H9 (cell line): ENCODE measurements at regions not wholly inside any gene's neighbourhood (a gene's known extent, or its start where the extent isn't known, plus 50 kb on each side); places are given as distances from the start of the nearest gene placed in this dataset.

Source experiments
- DNase-seq: peaks from one replicate; pipeline ENCODE4 v3.0.0-alpha.2; 2017
- H2AFZ ChIP-seq: one replicate; pipeline ENCODE4 v1.6.1; 2013; ENCODE audit warnings: mild to moderate bottlenecking, low read length, control low read depth, moderate library complexity
- H2AK5ac ChIP-seq: 2 replicates; pipeline ENCODE4 v1.6.1; 2013; ENCODE audit warnings: low read length, control low read depth, mixed read lengths; ENCODE audit not compliant: insufficient read length
- H2BK120ac ChIP-seq: one replicate; pipeline ENCODE4 v1.6.1; 2013; ENCODE audit warnings: low read depth, mild to moderate bottlenecking, low read length, control low read depth, inconsistent platforms; ENCODE audit not compliant: poor library complexity, severe bottlenecking
- H2BK12ac ChIP-seq: 2 replicates; pipeline ENCODE4 v1.6.1; 2013; ENCODE audit warnings: low read length, control low read depth, mixed read lengths, low read depth; ENCODE audit not compliant: insufficient read length
- H2BK15ac ChIP-seq: 2 replicates; pipeline ENCODE4 v1.6.1; 2013; ENCODE audit warnings: low read depth, low read length, control low read depth
- H2BK20ac ChIP-seq: one replicate; pipeline ENCODE4 v1.6.1; 2013; ENCODE audit warnings: low read depth, mild to moderate bottlenecking, low read length, control low read depth, inconsistent platforms; ENCODE audit not compliant: poor library complexity, severe bottlenecking
- H2BK5ac ChIP-seq: 2 replicates; pipeline ENCODE4 v1.6.1; 2013; ENCODE audit warnings: low read length, control low read depth, mixed read lengths; ENCODE audit not compliant: insufficient read length
- H3K14ac ChIP-seq: 2 replicates; pipeline ENCODE4 v1.6.1; 2013; ENCODE audit warnings: low read length, control low read depth; ENCODE audit not compliant: insufficient read depth
- H3K18ac ChIP-seq: 2 replicates; pipeline ENCODE4 v1.6.1; 2013; ENCODE audit warnings: low read depth, mild to moderate bottlenecking, mixed read lengths, low read length, control low read depth; ENCODE audit not compliant: insufficient read length
- H3K23ac ChIP-seq: 2 replicates; pipeline ENCODE4 v1.6.1; 2013; ENCODE audit warnings: low read length, control low read depth, mixed read lengths, low read depth; ENCODE audit not compliant: insufficient read length
- H3K23me2 ChIP-seq: 2 replicates; pipeline ENCODE4 v1.6.1; 2013; ENCODE audit warnings: low read depth, mild to moderate bottlenecking, mixed read lengths, low read length, control low read depth; ENCODE audit not compliant: insufficient read length, poor library complexity, severe bottlenecking
- H3K27ac ChIP-seq: 2 replicates; pipeline ENCODE4 v1.5.1; 2013; ENCODE audit warnings: low read length, control low read depth, mixed read lengths, low read depth; ENCODE audit not compliant: insufficient read length
- H3K27me3 ChIP-seq: 2 replicates; pipeline ENCODE4 v1.6.1; 2013; ENCODE audit warnings: low read length, control low read depth, inconsistent platforms; ENCODE audit not compliant: insufficient read depth
- H3K4ac ChIP-seq: 2 replicates; pipeline ENCODE4 v1.6.1; 2013; ENCODE audit warnings: low read depth, mild to moderate bottlenecking, control low read depth, inconsistent platforms, low read length, moderate library complexity
- H3K4me1 ChIP-seq: 2 replicates; pipeline ENCODE4 v1.6.1; 2013; ENCODE audit warnings: low read length, control low read depth, inconsistent platforms; ENCODE audit not compliant: insufficient read depth
- H3K4me2 ChIP-seq: 2 replicates; pipeline ENCODE4 v1.6.1; 2013; ENCODE audit warnings: low read length, control low read depth, mixed read lengths; ENCODE audit not compliant: insufficient read length, insufficient read depth
- H3K56ac ChIP-seq: 2 replicates; pipeline ENCODE4 v1.6.1; 2013; ENCODE audit warnings: low read depth, mild to moderate bottlenecking, mixed read lengths, low read length, control low read depth; ENCODE audit not compliant: insufficient read length
- H3K79me1 ChIP-seq: 2 replicates; pipeline ENCODE4 v1.6.1; 2013; ENCODE audit warnings: low read depth, mild to moderate bottlenecking, moderate library complexity, low read length, control low read depth, inconsistent platforms; ENCODE audit not compliant: insufficient read depth, poor library complexity, severe bottlenecking
- H3K79me2 ChIP-seq: 2 replicates; pipeline ENCODE4 v1.6.1; 2013; ENCODE audit warnings: low read length, control low read depth, inconsistent platforms; ENCODE audit not compliant: insufficient read depth
- H3K9ac ChIP-seq: 2 replicates; pipeline ENCODE4 v1.6.1; 2013; ENCODE audit warnings: low read length, control low read depth, mixed read lengths; ENCODE audit not compliant: insufficient read length; ENCODE audit errors: extremely low read depth
- H3K9me3 ChIP-seq: one replicate; pipeline ENCODE4 v1.6.1; 2013; ENCODE audit warnings: low read depth, low read length, inconsistent platforms; ENCODE audit not compliant: control insufficient read depth
- H3T11ph ChIP-seq: one replicate; pipeline ENCODE4 v1.6.1; 2013; ENCODE audit warnings: mild to moderate bottlenecking, low read length, control low read depth, inconsistent platforms
- H4K20me1 ChIP-seq: one replicate; pipeline ENCODE4 v1.6.1; 2013; ENCODE audit not compliant: control insufficient read depth, insufficient read length, insufficient read depth
- H4K5ac ChIP-seq: 2 replicates; pipeline ENCODE4 v1.6.1; 2013; ENCODE audit warnings: low read depth, mild to moderate bottlenecking, mixed read lengths, low read length, control low read depth; ENCODE audit not compliant: insufficient read length
- H4K8ac ChIP-seq: replicated peaks from 2 replicates; pipeline ENCODE4 v1.6.1; 2013; ENCODE audit warnings: low read length, control low read depth, mixed read lengths, low read depth; ENCODE audit not compliant: insufficient read length
- H4K91ac ChIP-seq: 2 replicates; pipeline ENCODE4 v1.6.1; 2013; ENCODE audit warnings: low read depth, mild to moderate bottlenecking, moderate library complexity, mixed read lengths, low read length, control low read depth; ENCODE audit not compliant: insufficient read length
- H3K27ac Mint-ChIP-seq, 3 experiments: 2 replicates in 2 of 3; 3 replicates in 1 of 3; pipeline ENCODE4 v1.8.0; 2020 to 2021; ENCODE audit warnings: mixed read lengths in 3 of 3, mild to moderate bottlenecking in 1 of 3, moderate library complexity in 1 of 3
- H3K27me3 Mint-ChIP-seq: 2 replicates; pipeline ENCODE4 v1.8.0; 2021; ENCODE audit warnings: low read depth, mild to moderate bottlenecking, moderate library complexity, mixed read lengths
- H3K36me3 Mint-ChIP-seq, 3 experiments: 2 replicates in 2 of 3; 3 replicates in 1 of 3; pipeline ENCODE4 v1.8.0; 2020 to 2021; ENCODE audit warnings: low read depth in 3 of 3, mixed read lengths in 3 of 3; ENCODE audit not compliant: insufficient read depth in 1 of 3
- H3K4me1 Mint-ChIP-seq, 2 experiments: 2 replicates each; pipeline ENCODE4 v1.8.0; 2020; ENCODE audit warnings: mixed read lengths in 2 of 2
- H3K4me3 Mint-ChIP-seq, 2 experiments: 2 replicates in 1 of 2; 3 replicates in 1 of 2; pipeline ENCODE4 v1.8.0; 2020 to 2021; ENCODE audit warnings: mild to moderate bottlenecking in 2 of 2, mixed read lengths in 2 of 2, moderate library complexity in 1 of 2
- H3K9me3 Mint-ChIP-seq, 2 experiments: 2 replicates in 1 of 2; 3 replicates in 1 of 2; pipeline ENCODE4 v1.8.0; 2020; ENCODE audit warnings: mild to moderate bottlenecking in 2 of 2, mixed read lengths in 2 of 2, moderate library complexity in 1 of 2
- CTCF ChIP-seq: fragments of 200-600 bp; sonication (generic); conservative IDR thresholded peaks from 3 replicates; pipeline ENCODE4 v1.8.0; 2021; ENCODE audit warnings: antibody characterized with exemption, mild to moderate bottlenecking
- WGBS: extraction: QIAGEN DNeasy Blood & Tissue Kit; methylation state at CpG from one replicate; pipeline ENCODE4 v1.1.7; 2013; ENCODE audit warnings: missing lambda C conversion rate, low lambda C conversion rate, mixed read lengths; ENCODE audit not compliant: insufficient read length; ENCODE audit errors: extremely low coverage; 5-methylcytosine and 5-hydroxymethylcytosine counted together

- H3K4me1 Mint-ChIP-seq: peaks cover 29 to 33% of the 10 kb centered on the region in 2 experiments
These were observed 148.8 kb downstream of the GADD45G start for GRCh38 chr9:89753472-89754055.

More at GRCh38 chr9:89753472-89754055, 148.8 kb downstream of the GADD45G start:
- no peak overlapping the region for H4K91ac ChIP-seq
- peaks cover 0 to 2% of the 10 kb centered on the region in 2 experiments; a peak in 1 of 5 replicates for H3K9me3 Mint-ChIP-seq
- no peak overlapping the region for H2BK120ac ChIP-seq
- H3K23ac ChIP-seq: no peak overlapping the region
- no peak overlapping the region for H2BK5ac ChIP-seq
- no peak overlapping the region for H3K56ac ChIP-seq
- no peaks in the 10 kb centered on the region for H3K79me2 ChIP-seq
- WGBS: no CpG with 5 or more reads among the region's 6 CpGs
- no peaks in the 10 kb centered on the region for H3K27me3 ChIP-seq
- peak overlapping the region in 1 of 3 experiments; percentile 24; a peak in 2 of 7 replicates for H3K27ac Mint-ChIP-seq
- H3T11ph ChIP-seq: no peak overlapping the region
- H3K4me3 Mint-ChIP-seq: no peak overlapping the region
- H3K4ac ChIP-seq: no peak overlapping the region
- DNase-seq: no peak
- H3K27me3 Mint-ChIP-seq: peaks cover 5% of the 10 kb centered on the region
- H4K5ac ChIP-seq: no peak overlapping the region
- H3K18ac ChIP-seq: no peak overlapping the region
- H3K4me1 ChIP-seq: peaks cover 2% of the 10 kb centered on the region; the same call in 1 of the 2 replicates
- no peaks in the 10 kb centered on the region for H3K9me3 ChIP-seq
- no peaks in the 10 kb centered on the region for H3K23me2 ChIP-seq
- no peak overlapping the region for H3K4me2 ChIP-seq
- H4K20me1 ChIP-seq: no peaks in the 10 kb centered on the region
- H3K36me3 Mint-ChIP-seq: no peaks in the 10 kb centered on the region; a peak in 1 of 7 replicates
- H4K8ac ChIP-seq: no peak overlapping the region
- TF ChIP-seq CTCF: no peak
- H3K14ac ChIP-seq: no peak overlapping the region
- H3K27ac ChIP-seq: no peak overlapping the region
- no peaks in the 10 kb centered on the region for H3K79me1 ChIP-seq
- no peak overlapping the region for H2BK12ac ChIP-seq
- H3K9ac ChIP-seq: no peak overlapping the region
- H2BK15ac ChIP-seq: no peak overlapping the region
- no peak overlapping the region for H2AFZ ChIP-seq
- no peak overlapping the region for H2BK20ac ChIP-seq
- H2AK5ac ChIP-seq: no peak overlapping the region
